ENCODE measurements at regions not wholly inside any gene's neighbourhood (a gene's known extent, or its start where the extent isn't known, plus 50 kb on each side); places are given as distances from the start of the nearest gene placed in this dataset.

DNA sequence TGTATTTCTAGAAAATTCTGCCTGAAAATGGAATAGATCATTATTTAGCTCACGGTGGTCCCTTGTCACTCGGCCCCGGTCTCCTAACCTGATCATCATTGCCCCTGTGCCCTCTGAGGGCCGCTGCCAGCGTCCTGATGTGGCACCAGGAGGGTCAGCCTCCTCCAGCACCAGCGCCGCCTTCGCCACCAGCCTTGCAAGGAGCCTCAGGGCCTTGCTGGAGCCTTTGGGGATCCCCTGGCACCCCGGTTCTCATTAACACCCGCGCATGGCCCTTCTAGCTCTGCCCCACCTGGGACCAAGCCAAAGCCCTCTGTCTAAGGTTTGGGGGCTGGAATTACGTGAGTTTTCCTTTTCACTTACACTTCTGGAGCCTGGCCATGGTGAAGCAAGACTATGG is 282.5 kb upstream of the ADARB2 start:
- TF ChIP-seq, protein P1, sequence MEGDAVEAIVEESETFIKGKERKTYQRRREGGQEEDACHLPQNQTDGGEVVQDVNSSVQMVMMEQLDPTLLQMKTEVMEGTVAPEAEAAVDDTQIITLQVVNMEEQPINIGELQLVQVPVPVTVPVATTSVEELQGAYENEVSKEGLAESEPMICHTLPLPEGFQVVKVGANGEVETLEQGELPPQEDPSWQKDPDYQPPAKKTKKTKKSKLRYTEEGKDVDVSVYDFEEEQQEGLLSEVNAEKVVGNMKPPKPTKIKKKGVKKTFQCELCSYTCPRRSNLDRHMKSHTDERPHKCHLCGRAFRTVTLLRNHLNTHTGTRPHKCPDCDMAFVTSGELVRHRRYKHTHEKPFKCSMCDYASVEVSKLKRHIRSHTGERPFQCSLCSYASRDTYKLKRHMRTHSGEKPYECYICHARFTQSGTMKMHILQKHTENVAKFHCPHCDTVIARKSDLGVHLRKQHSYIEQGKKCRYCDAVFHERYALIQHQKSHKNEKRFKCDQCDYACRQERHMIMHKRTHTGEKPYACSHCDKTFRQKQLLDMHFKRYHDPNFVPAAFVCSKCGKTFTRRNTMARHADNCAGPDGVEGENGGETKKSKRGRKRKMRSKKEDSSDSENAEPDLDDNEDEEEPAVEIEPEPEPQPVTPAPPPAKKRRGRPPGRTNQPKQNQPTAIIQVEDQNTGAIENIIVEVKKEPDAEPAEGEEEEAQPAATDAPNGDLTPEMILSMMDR (IDR thresholded peaks at IDR 0.05): no peak
- TF ChIP-seq POLR2A (IDR thresholded peaks at IDR 0.05): no peak

Data from right lobe of liver (tissue), 4 donors.